Naive B cell (primary cell): ENCODE measurements at regions not wholly inside any gene's neighbourhood (a gene's known extent, or its start where the extent isn't known, plus 50 kb on each side); places are given as distances from the start of the nearest gene placed in this dataset.

Experiments used
- ATAC-seq, 2 donors: fragments of 150-1000 bp; cut with Tn5 transposase; 2 replicates each; pipeline ENCODE4 v1.10.0; 2021; ENCODE audit warnings: low read depth in 2 of 2, mild to moderate bottlenecking in 2 of 2, moderate library complexity in 2 of 2
- DNase-seq: peaks from one replicate; pipeline ENCODE4 v3.0.0; 2022
- H3K27ac Mint-ChIP-seq, 6 donors: one replicate each; pipeline ENCODE4 v1.8.0; 2020 to 2022; ENCODE audit warnings: mild to moderate bottlenecking in 6 of 6, mixed read lengths in 6 of 6, moderate library complexity in 5 of 6, inconsistent platforms in 2 of 6
- H3K27me3 Mint-ChIP-seq, 3 donors: one replicate each; pipeline ENCODE4 v1.8.0; 2021 to 2022; ENCODE audit warnings: mixed read lengths in 3 of 3, mild to moderate bottlenecking in 1 of 3
- H3K36me3 Mint-ChIP-seq, 2 donors: one replicate each; pipeline ENCODE4 v1.8.0; 2020 to 2022; ENCODE audit warnings: mixed read lengths in 2 of 2, inconsistent platforms in 1 of 2, mild to moderate bottlenecking in 1 of 2
- H3K4me1 Mint-ChIP-seq, 3 donors: one replicate each; pipeline ENCODE4 v1.8.0; 2020 to 2022; ENCODE audit warnings: mixed read lengths in 3 of 3, inconsistent platforms in 1 of 3, mild to moderate bottlenecking in 1 of 3, moderate library complexity in 1 of 3
- H3K4me3 Mint-ChIP-seq, 8 donors: one replicate each; pipeline ENCODE4 v1.8.0; 2020 to 2022; ENCODE audit warnings: mild to moderate bottlenecking in 8 of 8, mixed read lengths in 8 of 8, moderate library complexity in 8 of 8, inconsistent platforms in 2 of 8
- H3K9me3 Mint-ChIP-seq, 7 donors: one replicate each; pipeline ENCODE4 v1.8.0; 2020 to 2022; ENCODE audit warnings: mixed read lengths in 7 of 7, mild to moderate bottlenecking in 5 of 7, inconsistent platforms in 2 of 7, moderate library complexity in 1 of 7

GRCh38 chr18:68299906-68300305 lies 415.0 kb downstream of the TMX3 start:
- Mint-ChIP-seq H3K27me3 (no peaks in the 10 kb centered on the region), H3K9me3 (peaks cover 0 to 2% (median 0%) of the 10 kb centered on the region in 7 donors), H3K4me1 (no peaks in the 10 kb centered on the region), H3K27ac (peak overlapping the region in 1 of 6 donors; percentile 8), H3K4me3 (no peak overlapping the region), H3K36me3 (no peaks in the 10 kb centered on the region)
- ATAC-seq = no peak
- no peak for DNase-seq

GRCh38 chr18:68298330-68298729 lies 416.6 kb downstream of the TMX3 start:
- H3K9me3 Mint-ChIP-seq = peaks cover 0 to 17% (median 4%) of the 10 kb centered on the region in 7 donors
- no peaks in the 10 kb centered on the region for H3K27me3 Mint-ChIP-seq
- H3K4me1 Mint-ChIP-seq = no peaks in the 10 kb centered on the region
- H3K36me3 Mint-ChIP-seq = no peaks in the 10 kb centered on the region
- DNase-seq (no peak), ATAC-seq (no peak)
- H3K4me3 Mint-ChIP-seq = no peak overlapping the region
- H3K27ac Mint-ChIP-seq = no peak overlapping the region

- Mint-ChIP-seq H3K4me1 (no peaks in the 10 kb centered on the region), H3K4me3 (no peak overlapping the region), H3K27me3 (no peaks in the 10 kb centered on the region), H3K27ac (no peak overlapping the region), H3K9me3 (peaks cover 0 to 7% (median 2%) of the 10 kb centered on the region in 7 donors), H3K36me3 (no peaks in the 10 kb centered on the region)
- DNase-seq (no peak), ATAC-seq (no peak)
Measured at GRCh38 chr18:68288408-68288807, 426.5 kb downstream of the TMX3 start.

GRCh38 chr18:68284236-68284780 lies 430.6 kb downstream of the TMX3 start:
- Mint-ChIP-seq H3K27me3 (no peaks in the 10 kb centered on the region), H3K36me3 (no peaks in the 10 kb centered on the region), H3K4me1 (no peaks in the 10 kb centered on the region), H3K27ac (no peak overlapping the region), H3K4me3 (no peak overlapping the region), H3K9me3 (peaks cover 0 to 2% (median 0%) of the 10 kb centered on the region in 7 donors)
- DNase-seq (no peak), ATAC-seq (no peak)

GRCh38 chr18:68283834-68284233 lies 431.1 kb downstream of the TMX3 start:
- H3K4me1 Mint-ChIP-seq = no peaks in the 10 kb centered on the region
- no peaks in the 10 kb centered on the region for H3K27me3 Mint-ChIP-seq

GRCh38 chr18:68282232-68282631 lies 432.7 kb downstream of the TMX3 start:
- ATAC-seq (no peak), DNase-seq (no peak)
- no peaks in the 10 kb centered on the region for H3K27me3 Mint-ChIP-seq
- no peak overlapping the region for H3K4me3 Mint-ChIP-seq
- H3K36me3 Mint-ChIP-seq = no peaks in the 10 kb centered on the region
- H3K9me3 Mint-ChIP-seq = peaks cover 0 to 2% (median 0%) of the 10 kb centered on the region in 7 donors
- no peaks in the 10 kb centered on the region for H3K4me1 Mint-ChIP-seq
- no peak overlapping the region for H3K27ac Mint-ChIP-seq

More at GRCh38 chr18:68283834-68284233, 431.1 kb downstream of the TMX3 start:
- no peak overlapping the region for H3K4me3 Mint-ChIP-seq
- no peaks in the 10 kb centered on the region for H3K36me3 Mint-ChIP-seq
- DNase-seq (no peak), ATAC-seq (no peak)
- peaks cover 0 to 2% (median 0%) of the 10 kb centered on the region in 7 donors for H3K9me3 Mint-ChIP-seq
- no peak overlapping the region for H3K27ac Mint-ChIP-seq

- no peak for DNase-seq
- Mint-ChIP-seq H3K27me3 (no peaks in the 10 kb centered on the region), H3K4me3 (no peak overlapping the region), H3K4me1 (no peaks in the 10 kb centered on the region), H3K27ac (no peak overlapping the region), H3K36me3 (no peaks in the 10 kb centered on the region), H3K9me3 (no peaks in the 10 kb centered on the region)
- no peak for ATAC-seq
Measured at GRCh38 chr18:68275616-68276015, 439.3 kb downstream of the TMX3 start.

- no peak for ATAC-seq
- H3K27me3 Mint-ChIP-seq = no peaks in the 10 kb centered on the region
- H3K4me3 Mint-ChIP-seq = no peak overlapping the region
- H3K9me3 Mint-ChIP-seq = peaks cover 0 to 5% (median 0%) of the 10 kb centered on the region in 7 donors
- no peak for DNase-seq
- H3K4me1 Mint-ChIP-seq = no peaks in the 10 kb centered on the region
- H3K27ac Mint-ChIP-seq = no peak overlapping the region
- H3K36me3 Mint-ChIP-seq = no peaks in the 10 kb centered on the region
Measured at GRCh38 chr18:68270017-68270416, 444.9 kb downstream of the TMX3 start.

GRCh38 chr18:68267583-68267982 lies 447.3 kb downstream of the TMX3 start:
- no peak overlapping the region for H3K4me3 Mint-ChIP-seq
- no peak for ATAC-seq
- no peak overlapping the region for H3K27ac Mint-ChIP-seq
- no peaks in the 10 kb centered on the region for H3K36me3 Mint-ChIP-seq
- no peaks in the 10 kb centered on the region for H3K4me1 Mint-ChIP-seq
- H3K9me3 Mint-ChIP-seq = peaks cover 0 to 5% (median 0%) of the 10 kb centered on the region in 7 donors
- H3K27me3 Mint-ChIP-seq = no peaks in the 10 kb centered on the region
- no peak for DNase-seq

- no peaks in the 10 kb centered on the region for H3K36me3 Mint-ChIP-seq
- peaks cover 0 to 5% (median 0%) of the 10 kb centered on the region in 7 donors for H3K9me3 Mint-ChIP-seq
- DNase-seq (no peak), ATAC-seq (no peak)
- H3K27ac Mint-ChIP-seq = no peak overlapping the region
- no peak overlapping the region for H3K4me3 Mint-ChIP-seq
- H3K4me1 Mint-ChIP-seq = no peaks in the 10 kb centered on the region
- H3K27me3 Mint-ChIP-seq = no peaks in the 10 kb centered on the region
Measured at GRCh38 chr18:68263481-68263880, 451.4 kb downstream of the TMX3 start.

- ATAC-seq = no peak
- no peak overlapping the region for H3K4me3 Mint-ChIP-seq
- H3K27ac Mint-ChIP-seq = no peak overlapping the region
- H3K27me3 Mint-ChIP-seq = no peaks in the 10 kb centered on the region
- H3K36me3 Mint-ChIP-seq = no peaks in the 10 kb centered on the region
- peaks cover 0 to 5% (median 0%) of the 10 kb centered on the region in 7 donors for H3K9me3 Mint-ChIP-seq
- no peaks in the 10 kb centered on the region for H3K4me1 Mint-ChIP-seq
- no peak for DNase-seq
Measured at GRCh38 chr18:68262690-68263294, 452.1 kb downstream of the TMX3 start.

- H3K4me3 Mint-ChIP-seq = no peak overlapping the region
- DNase-seq (no peak), ATAC-seq (no peak)
- no peak overlapping the region for H3K27ac Mint-ChIP-seq
- H3K9me3 Mint-ChIP-seq = peaks cover 0 to 4% (median 0%) of the 10 kb centered on the region in 7 donors
- H3K36me3 Mint-ChIP-seq = no peaks in the 10 kb centered on the region
- H3K4me1 Mint-ChIP-seq = no peaks in the 10 kb centered on the region
- no peaks in the 10 kb centered on the region for H3K27me3 Mint-ChIP-seq
Measured at GRCh38 chr18:68256418-68257067, 458.4 kb downstream of the TMX3 start.

- DNase-seq (no peak), ATAC-seq (no peak)
- Mint-ChIP-seq H3K36me3 (no peaks in the 10 kb centered on the region), H3K4me1 (no peaks in the 10 kb centered on the region), H3K4me3 (no peak overlapping the region), H3K27me3 (no peaks in the 10 kb centered on the region), H3K9me3 (peaks cover 0 to 7% (median 2%) of the 10 kb centered on the region in 7 donors), H3K27ac (no peak overlapping the region)
Measured at GRCh38 chr18:68244786-68245185, 470.1 kb downstream of the TMX3 start.

GRCh38 chr18:68241881-68242280 lies 473.0 kb downstream of the TMX3 start:
- Mint-ChIP-seq H3K4me3 (no peak overlapping the region), H3K27me3 (no peaks in the 10 kb centered on the region), H3K4me1 (no peaks in the 10 kb centered on the region), H3K9me3 (peaks cover 0 to 9% (median 0%) of the 10 kb centered on the region in 7 donors), H3K36me3 (no peaks in the 10 kb centered on the region), H3K27ac (no peak overlapping the region)
- DNase-seq (no peak), ATAC-seq (no peak)
